DND-41 (cell line): ENCODE measurements at regions not wholly inside any gene's neighbourhood (a gene's known extent, or its start where the extent isn't known, plus 50 kb on each side); places are given as distances from the start of the nearest gene placed in this dataset.

Experiments used
- CTCF ChIP-seq: IDR thresholded peaks from 2 replicates; pipeline ENCODE4 v1.5.1; 2012; ENCODE audit warnings: borderline replicate concordance, low read length, moderate library complexity, mild to moderate bottlenecking; ENCODE audit not compliant: poor library complexity, severe bottlenecking; ENCODE audit errors: extremely low read depth
- EZH2 ChIP-seq: IDR thresholded peaks from 3 replicates; pipeline ENCODE4 v1.6.1; 2012; ENCODE audit warnings: borderline replicate concordance, low read depth, mild to moderate bottlenecking, moderate library complexity, low read length, inconsistent platforms; ENCODE audit not compliant: severe bottlenecking

DNA sequence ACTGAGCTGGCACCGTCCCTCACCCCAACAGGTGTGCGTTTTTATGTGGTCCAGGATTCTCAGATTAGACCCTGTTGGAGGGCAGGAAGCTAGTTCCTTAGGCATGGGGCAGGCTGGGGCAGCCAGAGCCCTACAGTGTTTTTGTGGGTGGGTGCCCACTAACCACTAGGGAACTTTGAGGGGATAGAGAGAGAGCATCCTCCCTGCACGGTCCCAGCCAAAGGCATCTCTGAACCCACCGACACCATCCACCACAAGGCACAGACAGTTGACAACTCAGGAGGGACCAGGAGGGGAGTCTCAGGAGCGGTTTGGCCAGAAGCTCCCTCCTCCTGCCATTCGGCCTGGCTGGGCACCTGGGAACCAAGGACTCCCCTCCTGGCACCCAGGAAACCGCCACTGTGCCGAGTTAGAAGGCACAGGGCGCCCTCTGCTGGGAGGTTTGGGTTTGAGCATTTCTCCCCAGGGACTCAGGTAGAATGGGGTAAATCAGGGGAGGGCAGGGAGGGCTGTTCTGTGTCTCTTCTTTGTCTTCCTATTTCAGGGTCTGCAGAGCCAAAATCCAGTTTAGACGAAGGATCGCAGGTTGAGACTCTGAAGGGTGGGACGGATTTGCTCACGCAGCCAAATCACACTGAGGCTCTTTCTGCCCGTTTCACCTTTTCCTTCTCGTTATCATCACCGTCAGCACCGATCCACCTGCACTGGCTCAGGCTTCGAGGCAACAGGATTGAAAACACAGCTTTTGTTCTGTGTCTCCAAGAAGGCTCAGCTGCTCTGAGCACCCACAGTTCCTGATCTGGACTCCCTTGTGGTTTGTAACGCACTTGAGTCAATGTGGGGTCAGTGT is 84.8 kb upstream of the COL13A1 start:
- no peak for TF ChIP-seq EZH2
- TF ChIP-seq CTCF: peak; percentile 93
